ENCODE measurements at regions not wholly inside any gene's neighbourhood (a gene's known extent, or its start where the extent isn't known, plus 50 kb on each side); places are given as distances from the start of the nearest gene placed in this dataset.

DNA sequence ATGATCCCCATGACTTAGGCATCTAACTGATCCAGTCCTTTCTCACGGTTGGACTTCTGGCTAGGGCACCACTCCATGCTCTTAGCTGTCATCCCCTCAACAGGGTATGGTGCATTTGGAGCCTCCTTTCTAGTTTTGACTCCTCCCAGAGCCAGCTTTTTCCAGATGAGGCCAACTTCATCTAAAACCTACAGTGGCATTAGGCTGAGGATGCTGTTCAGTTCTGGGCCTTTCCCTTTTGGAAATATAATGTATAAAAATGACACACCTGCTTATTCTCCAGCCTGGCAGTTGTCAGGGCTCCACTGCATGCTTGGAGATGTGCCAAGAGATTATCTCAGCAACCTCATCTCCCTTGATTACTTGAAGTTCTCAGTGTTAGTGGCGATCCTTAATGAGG, 239.7 kb downstream of the EMP1 start (continued):
- TF ChIP-seq, protein P1, sequence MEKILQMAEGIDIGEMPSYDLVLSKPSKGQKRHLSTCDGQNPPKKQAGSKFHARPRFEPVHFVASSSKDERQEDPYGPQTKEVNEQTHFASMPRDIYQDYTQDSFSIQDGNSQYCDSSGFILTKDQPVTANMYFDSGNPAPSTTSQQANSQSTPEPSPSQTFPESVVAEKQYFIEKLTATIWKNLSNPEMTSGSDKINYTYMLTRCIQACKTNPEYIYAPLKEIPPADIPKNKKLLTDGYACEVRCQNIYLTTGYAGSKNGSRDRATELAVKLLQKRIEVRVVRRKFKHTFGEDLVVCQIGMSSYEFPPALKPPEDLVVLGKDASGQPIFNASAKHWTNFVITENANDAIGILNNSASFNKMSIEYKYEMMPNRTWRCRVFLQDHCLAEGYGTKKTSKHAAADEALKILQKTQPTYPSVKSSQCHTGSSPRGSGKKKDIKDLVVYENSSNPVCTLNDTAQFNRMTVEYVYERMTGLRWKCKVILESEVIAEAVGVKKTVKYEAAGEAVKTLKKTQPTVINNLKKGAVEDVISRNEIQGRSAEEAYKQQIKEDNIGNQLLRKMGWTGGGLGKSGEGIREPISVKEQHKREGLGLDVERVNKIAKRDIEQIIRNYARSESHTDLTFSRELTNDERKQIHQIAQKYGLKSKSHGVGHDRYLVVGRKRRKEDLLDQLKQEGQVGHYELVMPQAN (conservative IDR thresholded peaks at IDR 0.05) = no peak
- TF ChIP-seq ZNF687 (IDR thresholded peaks at IDR 0.05) (no peak), EED (IDR thresholded peaks at IDR 0.05; ENCODE audit: low read depth) (no peak), HDAC6 (IDR thresholded peaks at IDR 0.05; ENCODE audit: unreplicated experiment) (no peak), POLR2AphosphoS5 (IDR thresholded peaks at IDR 0.05; ENCODE audit: low read length) (no peak), KAT2A (conservative IDR thresholded peaks at IDR 0.05; ENCODE audit: control insufficient read depth, low read depth, low read length) (no peak)
- TF ChIP-seq, protein P2, sequence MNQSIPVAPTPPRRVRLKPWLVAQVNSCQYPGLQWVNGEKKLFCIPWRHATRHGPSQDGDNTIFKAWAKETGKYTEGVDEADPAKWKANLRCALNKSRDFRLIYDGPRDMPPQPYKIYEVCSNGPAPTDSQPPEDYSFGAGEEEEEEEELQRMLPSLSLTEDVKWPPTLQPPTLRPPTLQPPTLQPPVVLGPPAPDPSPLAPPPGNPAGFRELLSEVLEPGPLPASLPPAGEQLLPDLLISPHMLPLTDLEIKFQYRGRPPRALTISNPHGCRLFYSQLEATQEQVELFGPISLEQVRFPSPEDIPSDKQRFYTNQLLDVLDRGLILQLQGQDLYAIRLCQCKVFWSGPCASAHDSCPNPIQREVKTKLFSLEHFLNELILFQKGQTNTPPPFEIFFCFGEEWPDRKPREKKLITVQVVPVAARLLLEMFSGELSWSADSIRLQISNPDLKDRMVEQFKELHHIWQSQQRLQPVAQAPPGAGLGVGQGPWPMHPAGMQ (IDR thresholded peaks at IDR 0.05; ENCODE audit: borderline replicate concordance) = no peak

Measured in GM12878 (cell line).